HG02884 (cell line): ENCODE measurements at regions not wholly inside any gene's neighbourhood (a gene's known extent, or its start where the extent isn't known, plus 50 kb on each side); places are given as distances from the start of the nearest gene placed in this dataset.

Experiments
- ATAC-seq: cut with Tn5 transposase; IDR thresholded peaks from one replicate; pipeline ENCODE4 v1.9.1; 2021; ENCODE audit warnings: mild to moderate bottlenecking, moderate library complexity; ENCODE audit not compliant: unreplicated experiment

DNA sequence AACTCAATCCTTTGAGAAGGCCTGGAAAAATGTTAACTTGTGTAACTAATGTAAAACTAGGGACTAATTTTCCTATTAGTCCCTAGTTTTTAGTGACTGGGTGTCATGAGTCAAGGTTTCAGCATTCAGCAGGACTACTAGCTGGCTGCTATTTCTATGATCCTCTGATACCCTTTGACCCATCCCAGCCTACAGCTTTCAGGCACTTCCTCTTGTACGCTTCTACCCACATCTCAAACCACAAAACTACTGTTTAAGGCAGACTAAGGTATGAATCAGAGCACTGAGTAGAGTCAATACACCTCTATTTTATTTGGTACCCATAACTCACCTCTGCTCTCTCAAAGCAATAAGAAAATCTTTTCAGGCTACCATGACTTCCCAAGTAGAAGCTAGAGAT, 809.6 kb downstream of the PDHA2 start:
- ATAC-seq: no peak

- ATAC-seq: no peak
Observed at GRCh38 chr4:96652158-96652557, 812.3 kb downstream of the PDHA2 start.

DNA sequence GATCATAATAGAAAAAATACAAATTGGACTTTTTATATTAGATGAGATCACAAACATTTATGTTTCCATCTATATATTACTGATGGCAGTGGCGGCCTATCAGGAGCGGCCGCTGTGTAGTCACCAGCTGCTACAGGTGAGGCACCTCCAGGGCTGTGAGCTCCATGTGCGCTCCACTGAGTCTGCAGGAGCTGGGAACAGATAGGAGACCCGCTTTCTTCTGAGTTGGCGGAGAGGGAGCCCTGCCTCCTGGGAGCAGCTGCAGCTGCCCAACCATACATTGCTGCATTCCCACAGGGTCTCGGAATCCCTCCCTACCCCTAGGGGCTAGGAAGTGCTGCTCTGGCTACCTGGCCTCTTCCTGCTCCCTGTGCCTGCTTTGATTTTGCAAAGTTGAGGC, 812.9 kb downstream of the PDHA2 start:
- no peak for ATAC-seq

- no peak for ATAC-seq
Observed at GRCh38 chr4:96654045-96654444, 814.2 kb downstream of the PDHA2 start.

- ATAC-seq: no peak
Observed at GRCh38 chr4:96670381-96670780, 830.5 kb downstream of the PDHA2 start.

DNA sequence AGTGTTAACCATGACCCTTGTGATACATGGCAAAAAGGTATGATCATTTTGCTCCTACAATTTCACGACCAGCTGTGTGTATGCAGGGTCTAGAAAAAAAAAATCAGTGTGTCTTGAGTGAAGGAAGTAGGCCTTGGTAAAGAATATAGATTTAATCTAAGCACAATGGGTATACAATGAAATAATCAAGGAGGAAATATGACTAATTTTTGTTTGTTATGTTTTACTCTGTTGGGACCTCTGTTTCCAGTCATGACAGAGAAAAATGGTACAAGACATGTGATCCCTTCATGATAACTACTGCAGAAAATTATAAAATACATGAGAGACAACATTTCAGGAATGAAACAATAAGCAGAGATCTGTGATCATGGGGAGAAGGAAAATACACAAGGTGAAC, 835.5 kb downstream of the PDHA2 start:
- no peak for ATAC-seq

DNA sequence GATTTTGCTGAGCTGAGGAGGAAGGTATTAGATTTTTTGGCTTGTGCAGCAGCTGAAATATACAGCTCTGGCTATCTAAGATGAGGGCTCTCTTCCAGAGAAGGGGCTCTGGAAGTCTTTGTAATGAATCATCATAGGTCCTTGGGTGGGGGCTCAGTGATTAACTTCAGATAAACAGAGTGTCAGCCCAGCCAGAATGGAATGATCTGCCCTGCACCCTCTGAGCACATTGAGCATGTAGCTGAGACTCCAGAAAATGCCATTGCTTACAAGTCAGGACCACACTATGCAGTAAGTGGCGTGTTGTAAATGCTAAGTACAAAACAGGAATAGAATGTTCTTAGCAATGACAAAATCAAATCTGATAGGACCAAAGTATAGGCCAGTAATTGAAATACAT, 836.0 kb downstream of the PDHA2 start:
- no peak for ATAC-seq

DNA sequence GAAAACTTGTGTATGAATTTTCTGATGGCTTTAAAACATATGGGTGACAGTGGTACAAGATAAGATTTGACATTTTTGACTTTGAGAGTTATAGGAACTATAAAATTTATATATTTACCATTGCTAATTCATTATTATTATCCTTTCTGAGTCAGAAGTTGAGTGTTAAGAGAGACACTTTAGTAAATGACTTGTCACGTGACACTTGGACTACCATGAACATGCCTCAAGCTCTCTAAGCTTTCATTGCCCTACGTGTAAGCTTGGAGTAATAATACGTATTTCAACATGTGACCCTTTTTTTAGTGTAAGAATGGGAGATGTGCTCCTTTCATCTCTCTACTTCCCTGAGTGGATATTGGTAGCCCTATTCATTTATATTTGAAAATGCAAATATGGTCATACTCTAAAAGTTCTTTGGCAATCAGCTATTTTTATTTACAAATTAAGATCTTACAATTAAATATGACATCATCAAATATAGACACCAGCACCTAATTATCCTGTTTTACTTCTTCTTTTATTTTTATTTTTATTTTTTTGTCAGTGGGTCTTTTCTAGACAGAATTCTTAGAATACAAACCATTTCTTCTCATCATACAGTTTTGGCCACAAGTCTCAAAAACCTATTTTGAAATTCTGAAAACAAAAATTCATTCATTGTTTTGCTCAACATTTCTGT, 837.0 kb downstream of the PDHA2 start:
- ATAC-seq: no peak

DNA sequence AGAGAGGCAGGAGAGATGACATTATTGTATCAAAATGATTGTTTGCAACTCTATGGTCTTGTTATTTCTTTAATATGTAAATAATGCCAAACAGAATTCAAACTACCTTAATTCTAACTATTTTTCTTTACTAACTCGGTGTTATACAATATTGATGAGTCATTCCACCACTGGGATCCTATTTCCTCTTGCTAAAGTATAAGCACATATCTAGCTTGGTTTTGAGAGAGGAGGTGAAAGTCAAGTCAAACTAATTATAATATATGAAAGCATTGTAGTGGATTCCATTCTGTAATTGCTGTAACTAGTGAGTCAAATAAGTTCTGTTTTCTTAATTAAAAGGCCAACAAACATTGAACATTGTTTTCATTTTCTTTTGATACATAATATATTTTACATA, 837.6 kb downstream of the PDHA2 start:
- no peak for ATAC-seq

DNA sequence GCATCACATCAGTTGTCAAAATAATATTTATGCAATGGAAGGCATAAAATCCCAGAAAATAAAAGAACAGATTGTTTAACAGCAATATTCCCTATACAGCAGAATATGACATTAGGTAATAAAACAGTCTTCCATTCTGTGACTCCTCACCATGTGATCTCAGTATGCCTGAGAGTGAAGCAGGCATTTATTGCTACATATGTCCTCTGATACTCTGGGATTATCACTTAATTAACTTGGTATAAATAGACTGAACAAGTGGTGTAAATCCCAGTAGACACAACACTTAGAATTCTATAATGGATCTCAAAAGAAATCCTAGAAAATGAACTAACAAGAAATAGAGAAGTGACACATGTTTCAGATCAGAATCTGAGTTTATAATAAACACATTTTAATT, 841.3 kb downstream of the PDHA2 start:
- ATAC-seq: no peak

- no peak for ATAC-seq
Observed at GRCh38 chr4:96685691-96686090, 845.8 kb downstream of the PDHA2 start.

GRCh38 chr4:96691521-96691920, 851.6 kb downstream of the PDHA2 start:
- no peak for ATAC-seq

- no peak for ATAC-seq
Observed at GRCh38 chr4:96698831-96699230, 858.9 kb downstream of the PDHA2 start.

GRCh38 chr4:96703265-96703664, 863.4 kb downstream of the PDHA2 start:
- ATAC-seq: no peak

- ATAC-seq: no peak
Observed at GRCh38 chr4:96708766-96709165, 868.9 kb downstream of the PDHA2 start.

DNA sequence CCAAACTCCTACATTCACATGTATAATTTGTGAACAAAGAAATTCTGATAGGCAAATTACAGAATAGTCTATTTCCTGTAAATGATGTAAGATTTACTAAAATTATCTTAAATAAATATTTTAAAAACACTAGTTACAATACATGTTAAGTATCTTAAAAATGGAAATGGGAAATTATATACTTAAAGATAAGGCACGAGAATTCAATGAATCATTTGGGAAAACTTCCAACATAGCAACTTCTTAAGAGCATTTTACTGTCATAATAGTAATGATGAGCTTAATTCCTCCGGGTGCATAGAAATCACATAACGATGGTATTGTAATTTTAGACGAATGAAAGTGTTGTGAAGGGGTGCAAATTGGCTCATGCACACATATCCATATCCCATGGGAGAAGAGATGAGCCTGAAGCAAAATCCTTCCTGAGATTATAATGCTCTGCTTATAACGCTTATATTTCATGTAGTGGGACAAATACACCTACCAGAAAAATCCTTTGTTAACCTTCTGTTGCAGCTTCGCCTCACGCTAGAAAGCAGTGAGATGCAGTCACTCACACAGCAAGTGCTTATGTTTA, 873.5 kb downstream of the PDHA2 start:
- ATAC-seq: no peak

- ATAC-seq: no peak
Observed at GRCh38 chr4:96729641-96730040, 889.7 kb downstream of the PDHA2 start.

DNA sequence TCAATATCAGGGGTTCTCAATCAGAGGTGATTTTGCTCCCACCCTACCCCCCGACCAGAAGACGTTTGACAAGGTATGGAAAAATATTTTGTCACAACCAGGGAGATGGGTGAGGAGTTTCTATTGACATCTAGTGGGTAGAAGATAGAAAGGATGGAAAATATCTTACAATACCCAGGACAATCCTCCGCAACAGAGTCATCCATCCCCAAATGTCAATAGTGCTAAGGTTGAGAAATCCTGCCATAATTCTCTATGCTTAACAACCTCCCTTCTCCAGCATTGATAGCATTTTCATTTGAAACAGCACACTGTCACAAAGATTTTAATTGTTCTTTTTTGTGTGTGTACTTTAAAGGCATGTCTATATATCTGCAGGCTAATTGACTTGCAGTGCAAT, 890.5 kb downstream of the PDHA2 start:
- ATAC-seq: no peak

GRCh38 chr4:96736352-96736889, 896.5 kb downstream of the PDHA2 start:
- ATAC-seq: no peak

DNA sequence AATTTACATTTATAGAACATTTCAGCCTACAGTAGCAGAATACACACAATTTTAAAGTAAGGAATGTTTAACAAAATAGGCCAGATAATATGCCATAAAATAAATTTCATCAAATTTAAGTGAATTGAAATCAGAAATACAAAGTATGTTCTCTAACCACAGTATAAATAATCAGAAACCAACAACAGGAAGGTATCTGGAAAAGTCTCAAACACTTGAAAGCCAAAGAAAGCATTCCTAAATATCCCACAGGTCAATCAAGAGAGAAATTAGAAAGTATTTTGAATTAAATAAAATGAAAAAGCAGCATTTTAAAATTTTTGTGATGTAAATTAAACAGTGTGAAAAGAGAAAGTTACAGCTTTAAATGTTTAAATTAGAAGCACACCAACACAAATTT, 899.2 kb downstream of the PDHA2 start:
- ATAC-seq: no peak

DNA sequence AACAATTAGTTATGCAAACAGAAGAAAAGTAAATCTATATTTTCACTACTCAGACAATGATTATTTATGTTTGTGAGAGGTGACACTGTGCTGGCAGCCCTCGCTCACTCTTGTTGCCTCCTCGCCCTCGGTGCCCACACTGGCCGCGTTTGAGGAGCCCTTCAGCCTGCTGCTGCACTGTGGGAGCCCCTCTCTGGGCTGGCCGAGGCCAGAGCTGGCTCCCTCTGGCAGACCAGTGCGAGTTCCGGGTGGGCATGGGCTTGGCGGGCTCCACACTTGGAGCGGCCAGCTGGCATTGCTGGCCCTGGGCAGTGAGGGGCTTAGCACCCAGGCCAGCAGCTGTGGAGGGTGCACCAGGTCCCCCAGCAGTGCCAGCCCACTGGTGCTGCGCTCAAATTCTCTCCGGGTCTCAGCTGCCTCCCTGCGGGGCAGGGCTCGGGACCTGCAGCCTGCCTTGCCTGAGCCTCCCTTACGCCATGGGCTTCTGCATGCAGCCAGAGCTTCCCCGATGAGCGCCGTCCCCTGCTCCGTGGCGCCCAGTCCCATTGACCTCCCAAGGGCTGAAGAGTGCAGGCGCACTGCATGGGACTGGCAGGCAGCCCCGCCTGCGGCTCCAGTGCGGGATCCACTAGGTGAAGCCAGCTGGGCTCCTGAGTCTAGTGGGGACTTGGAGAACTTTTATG, 902.6 kb downstream of the PDHA2 start:
- ATAC-seq: no peak

GRCh38 chr4:96744676-96745075, 904.8 kb downstream of the PDHA2 start:
- ATAC-seq: no peak
